H1 (cell line): ENCODE measurements at regions not wholly inside any gene's neighbourhood (a gene's known extent, or its start where the extent isn't known, plus 50 kb on each side); places are given as distances from the start of the nearest gene placed in this dataset.

Experiments
- CTCF ChIA-PET: fragments of 300-600 bp; sonication (Branson Sonifier 250); formaldehyde crosslinking; loops from one replicate; lab custom pipeline; 2021; ENCODE audit not compliant: partially characterized antibody; lab: Charles Lee
- POLR2A ChIA-PET: fragments of 300-600 bp; sonication (Branson Sonifier 250); formaldehyde crosslinking; loops from one replicate; lab custom pipeline; 2021; ENCODE audit warnings: inconsistent platforms; ENCODE audit not compliant: partially characterized antibody; lab: Charles Lee
- DNase-seq, 2 experiments: peaks; one replicate each; pipeline versions ENCODE4 v3.0.0 to v3.0.0-alpha.2; 2010 to 2022; ENCODE audit warnings: low spot score in 2 of 2, low read depth in 1 of 2, mixed read lengths in 1 of 2
- FAIRE-seq: peaks from 2 replicates; lab custom pipeline; 2011; peaks lifted over from hg19 to GRCh38; lab: Jason Lieb, UNC
- H2AFZ ChIP-seq: 2 replicates; pipeline ENCODE4 v1.8.1; 2012; ENCODE audit warnings: low read length, inconsistent platforms
- H2AK5ac ChIP-seq: 2 replicates; pipeline ENCODE4 v1.6.1; 2013; ENCODE audit warnings: low read depth, low read length
- H2BK120ac ChIP-seq: replicated peaks from 2 replicates; pipeline ENCODE3; 2013; ENCODE audit warnings: low read depth, low read length, inconsistent platforms
- H2BK12ac ChIP-seq: 2 replicates; pipeline ENCODE4 v1.6.1; 2013; ENCODE audit warnings: low read depth, low read length
- H2BK15ac ChIP-seq: 2 replicates; pipeline ENCODE4 v1.6.1; 2013; ENCODE audit warnings: low read length
- H2BK20ac ChIP-seq: 2 replicates; pipeline ENCODE4 v1.6.1; 2013; ENCODE audit warnings: low read length
- H2BK5ac ChIP-seq: 2 replicates; pipeline ENCODE4 v1.6.1; 2013; ENCODE audit warnings: low read depth, low read length
- H3K14ac ChIP-seq: 2 replicates; pipeline ENCODE4 v1.6.1; 2013; ENCODE audit warnings: inconsistent platforms; ENCODE audit not compliant: insufficient read length
- H3K18ac ChIP-seq: 2 replicates; pipeline ENCODE4 v1.6.1; 2013; ENCODE audit warnings: low read length; ENCODE audit errors: extremely low read depth
- H3K23ac ChIP-seq: 2 replicates; pipeline ENCODE4 v1.6.1; 2013; ENCODE audit warnings: inconsistent platforms; ENCODE audit not compliant: insufficient read length
- H3K23me2 ChIP-seq: 2 replicates; pipeline ENCODE4 v1.6.1; 2013; ENCODE audit warnings: low read depth, low read length
- H3K27ac ChIP-seq: 2 replicates; pipeline ENCODE4 v1.6.1; 2011; ENCODE audit warnings: low read depth, low read length, inconsistent platforms
- H3K27me3 ChIP-seq, 4 experiments: replicated peaks in 1 of 4; 1 replicate in 1 of 4; 2 replicates in 3 of 4; pipeline versions ENCODE4 v1.6.1 to v1.8.1; 2011 to 2013; ENCODE audit warnings: low read length in 3 of 4, mild to moderate bottlenecking in 3 of 4, inconsistent platforms in 2 of 4, mixed read lengths in 2 of 4, moderate library complexity in 1 of 4; ENCODE audit not compliant: control insufficient read depth in 3 of 4, insufficient read depth in 3 of 4; ENCODE audit errors: extremely low read depth in 1 of 4
- H3K36me3 ChIP-seq, 4 experiments: 2 replicates each; pipeline versions ENCODE4 v1.6.1 to v1.8.1; 2011 to 2013; ENCODE audit warnings: mild to moderate bottlenecking in 4 of 4, low read length in 3 of 4, moderate library complexity in 2 of 4, control low read depth in 1 of 4, inconsistent platforms in 1 of 4; ENCODE audit not compliant: insufficient read depth in 4 of 4, control insufficient read depth in 2 of 4
- H3K4ac ChIP-seq: replicated peaks from 2 replicates; pipeline ENCODE3; 2013; ENCODE audit warnings: low read length, low read depth, mixed read lengths, inconsistent platforms; ENCODE audit not compliant: insufficient read length
- H3K4me1 ChIP-seq, 4 experiments: replicated peaks in 1 of 4; 1 replicate in 1 of 4; 2 replicates in 3 of 4; pipeline versions ENCODE4 v1.6.1 to v1.8.1; 2011 to 2013; ENCODE audit warnings: low read length in 3 of 4, inconsistent platforms in 2 of 4, mixed read lengths in 1 of 4; ENCODE audit not compliant: insufficient read depth in 4 of 4, control insufficient read depth in 3 of 4
- H3K4me2 ChIP-seq, 2 experiments: 2 replicates each; pipeline versions ENCODE4 v1.6.1 to v1.8.1; 2011 to 2013; ENCODE audit warnings: low read depth in 2 of 2, low read length in 2 of 2, control low read depth in 1 of 2, inconsistent platforms in 1 of 2, mild to moderate bottlenecking in 1 of 2; ENCODE audit not compliant: insufficient read depth in 1 of 2
- H3K4me3 ChIP-seq, 4 experiments: fragments of 200-600, 300-600 bp in 1 of 4; sonication (generic), shearing (Covaris generic), sonication (Bioruptor Twin) in 1 of 4; 2 replicates each; pipeline versions ENCODE4 v1.5.1 to v1.8.1; 2011 to 2016; ENCODE audit warnings: low read length in 4 of 4, low read depth in 3 of 4, control low read depth in 2 of 4, inconsistent platforms in 2 of 4, mild to moderate bottlenecking in 2 of 4, mixed read lengths in 1 of 4, moderate library complexity in 1 of 4; ENCODE audit not compliant: insufficient read depth in 2 of 4; ENCODE audit errors: extremely low read depth in 1 of 4
- H3K56ac ChIP-seq: replicated peaks from 2 replicates; pipeline ENCODE3; 2013; ENCODE audit warnings: low read depth, mild to moderate bottlenecking, mixed read lengths, low read length, inconsistent platforms; ENCODE audit not compliant: insufficient read length
- H3K79me1 ChIP-seq: 2 replicates; pipeline ENCODE4 v1.6.1; 2013; ENCODE audit warnings: low read depth, low read length, control low read depth
- H3K79me2 ChIP-seq, 2 experiments: 2 replicates each; pipeline versions ENCODE4 v1.6.1 to v1.8.1; 2012 to 2013; ENCODE audit warnings: low read length in 2 of 2, mild to moderate bottlenecking in 2 of 2, inconsistent platforms in 1 of 2; ENCODE audit not compliant: insufficient read depth in 2 of 2, control insufficient read depth in 1 of 2
- H3K9ac ChIP-seq, 4 experiments: replicated peaks in 1 of 4; 1 replicate in 1 of 4; 2 replicates in 3 of 4; pipeline versions ENCODE4 v1.6.1 to v1.8.1; 2011 to 2013; ENCODE audit warnings: low read depth in 3 of 4, low read length in 3 of 4, control low read depth in 2 of 4, mild to moderate bottlenecking in 2 of 4, moderate library complexity in 2 of 4, inconsistent platforms in 1 of 4; ENCODE audit errors: extremely low read depth in 1 of 4
- H3K9me3 ChIP-seq, 2 experiments: 2 replicates each; pipeline versions ENCODE4 v1.6.1 to v1.8.1; 2012 to 2013; ENCODE audit warnings: mild to moderate bottlenecking in 2 of 2, moderate library complexity in 2 of 2, control low read depth in 1 of 2, inconsistent platforms in 1 of 2, low read depth in 1 of 2, low read length in 1 of 2, mixed read lengths in 1 of 2; ENCODE audit not compliant: insufficient read depth in 2 of 2
- H4K20me1 ChIP-seq, 2 experiments: replicated peaks in 1 of 2; 2 replicates each; pipeline versions ENCODE3 to v1.8.1; 2011 to 2013; ENCODE audit warnings: inconsistent platforms in 2 of 2, low read length in 2 of 2, mild to moderate bottlenecking in 1 of 2; ENCODE audit not compliant: insufficient read depth in 2 of 2, control insufficient read depth in 1 of 2
- H4K5ac ChIP-seq: 2 replicates; pipeline ENCODE4 v1.6.1; 2013; ENCODE audit warnings: low read length, low read depth, mixed read lengths, inconsistent platforms; ENCODE audit not compliant: insufficient read length
- H4K8ac ChIP-seq: 2 replicates; pipeline ENCODE4 v1.8.0; 2013; ENCODE audit warnings: mild to moderate bottlenecking, moderate library complexity, low read length, inconsistent platforms; ENCODE audit not compliant: insufficient read depth; ENCODE audit errors: extremely low read depth
- H4K91ac ChIP-seq: replicated peaks from 2 replicates; pipeline ENCODE3; 2013; ENCODE audit warnings: low read length, mixed read lengths, inconsistent platforms; ENCODE audit not compliant: insufficient read length
- ATF2 ChIP-seq: IDR thresholded peaks from 2 replicates; pipeline ENCODE4 v1.6.1; 2012; ENCODE audit warnings: low read length, inconsistent platforms
- BRCA1 ChIP-seq: IDR thresholded peaks from 2 replicates; pipeline ENCODE4 v1.6.1; 2012; ENCODE audit warnings: low read depth, low read length, improper control_type of control experiment
- CREB1 ChIP-seq: IDR thresholded peaks from 2 replicates; pipeline ENCODE4 v1.6.1; 2012; ENCODE audit warnings: inconsistent platforms
- EP300 ChIP-seq, 2 experiments: IDR thresholded peaks; 1 replicate in 1 of 2; 2 replicates in 1 of 2; pipeline ENCODE4 v1.6.1; 2011 to 2012; ENCODE audit warnings: low read depth in 2 of 2, low read length in 2 of 2, mild to moderate bottlenecking in 2 of 2, borderline replicate concordance in 1 of 2, inconsistent platforms in 1 of 2, moderate library complexity in 1 of 2
- FOSL1 ChIP-seq: IDR thresholded peaks from 2 replicates; pipeline ENCODE4 v1.6.1; 2011; ENCODE audit warnings: mild to moderate bottlenecking, low read depth, low read length, moderate library complexity; ENCODE audit not compliant: insufficient read depth
- HDAC2 ChIP-seq, 2 experiments: fragments of 300-600 bp in 1 of 2; sonication (generic) in 1 of 2; IDR thresholded peaks; 2 replicates each; pipeline ENCODE4 v1.6.1; 2011 to 2012; ENCODE audit warnings: low read depth in 2 of 2, low read length in 2 of 2, mild to moderate bottlenecking in 2 of 2, moderate library complexity in 2 of 2, borderline replicate concordance in 1 of 2, inconsistent platforms in 1 of 2
- JUND ChIP-seq: IDR thresholded peaks from 2 replicates; pipeline ENCODE4 v1.6.1; 2011; ENCODE audit warnings: mild to moderate bottlenecking, improper control_type of control experiment, low read length
- NANOG ChIP-seq: IDR thresholded peaks from 2 replicates; pipeline ENCODE4 v1.6.1; 2011; ENCODE audit warnings: low read length, low read depth, mild to moderate bottlenecking, inconsistent platforms; ENCODE audit not compliant: insufficient read depth, poor library complexity, severe bottlenecking
- POLR2A ChIP-seq, 2 experiments: IDR thresholded peaks; 1 replicate in 1 of 2; 2 replicates in 1 of 2; pipeline ENCODE4 v1.6.1; 2011; ENCODE audit warnings: low read depth in 2 of 2, low read length in 2 of 2, mild to moderate bottlenecking in 2 of 2; ENCODE audit errors: control extremely low read depth in 1 of 2
- TAF7 ChIP-seq: optimal IDR thresholded peaks from 2 replicates; pipeline ENCODE3; 2011; ENCODE audit warnings: low read depth, mild to moderate bottlenecking, inconsistent platforms, low read length, moderate library complexity, borderline replicate concordance
- TCF12 ChIP-seq: IDR thresholded peaks from 2 replicates; pipeline ENCODE4 v1.6.1; 2011; ENCODE audit warnings: low read depth, mild to moderate bottlenecking, low read length

DNA sequence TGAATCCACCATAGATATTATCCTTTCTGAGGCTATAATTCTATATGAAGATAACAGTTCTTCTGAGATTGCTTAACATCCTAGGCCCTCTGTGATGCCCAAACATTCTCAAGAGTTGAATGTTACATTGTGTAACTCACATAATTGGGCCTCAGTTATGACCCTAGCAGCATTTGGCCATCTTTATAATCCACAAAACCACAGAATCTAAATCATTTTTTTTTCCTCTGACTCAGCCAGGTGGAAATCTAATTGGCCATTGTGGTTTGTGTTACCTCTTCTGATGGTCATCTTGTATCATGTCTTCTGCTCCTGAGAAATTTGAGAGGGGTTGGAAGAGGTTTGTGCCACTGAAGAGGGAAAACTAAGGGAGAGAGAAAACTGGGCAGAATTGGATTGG, 99.5 kb downstream of the LINC00237 start:
- Histone ChIP-seq H3K4ac (no peak overlapping the region), H3K79me1 (no peaks in the 10 kb centered on the region), H2BK12ac (no peak overlapping the region), H3K27ac (no peak overlapping the region), H2BK15ac (no peak overlapping the region), H4K5ac (no peak overlapping the region), H3K4me3 (no peak overlapping the region), H3K4me2 (no peak overlapping the region), H3K14ac (no peak overlapping the region), H2AFZ (no peak overlapping the region), H4K8ac (no peak overlapping the region), H3K23me2 (no peaks in the 10 kb centered on the region), H2BK20ac (no peak overlapping the region), H3K9ac (no peak overlapping the region), H3K36me3 (no peaks in the 10 kb centered on the region), H2BK5ac (no peak overlapping the region), H3K4me1 (no peaks in the 10 kb centered on the region), H4K20me1 (no peaks in the 10 kb centered on the region), H3K23ac (no peak overlapping the region), H3K56ac (no peak overlapping the region), H3K9me3 (no peaks in the 10 kb centered on the region), H3K27me3 (no peaks in the 10 kb centered on the region), H3K79me2 (no peaks in the 10 kb centered on the region), H4K91ac (no peak overlapping the region), H2AK5ac (no peak overlapping the region), H2BK120ac (no peak overlapping the region), H3K18ac (no peak overlapping the region)
- FAIRE-seq (no peak), DNase-seq (no peak)
- POLR2A ChIA-PET, result interaction anchor here (1.0 kb wide), 1 partner anchor 296 kb away, joined by 3 read pairs; the partner anchor contains the start of gene XRN2
- CTCF ChIA-PET, result interaction anchor here (1.0 kb wide), 1 partner anchor 21 kb away, joined by 3 read pairs; no protein-coding TSS in a partner anchor
- TF ChIP-seq EP300 (IDR thresholded peaks at IDR 0.05; ENCODE audit: borderline replicate concordance in 1 of 2, low read depth in 2 of 2, low read length in 2 of 2) (no peak), NANOG (no peak), TAF7 (no peak), TCF12 (no peak), FOSL1 (no peak), POLR2A (IDR thresholded peaks at IDR 0.05; ENCODE audit: control extremely low read depth in 1 of 2, low read depth in 2 of 2, low read length in 2 of 2) (no peak), JUND (no peak), ATF2 (no peak), CREB1 (no peak), BRCA1 (no peak), HDAC2 (IDR thresholded peaks at IDR 0.05; ENCODE audit: borderline replicate concordance in 1 of 2, low read depth in 2 of 2, low read length in 2 of 2) (no peak)
